H1 (cell line): ENCODE measurements at regions not wholly inside any gene's neighbourhood (a gene's known extent, or its start where the extent isn't known, plus 50 kb on each side); places are given as distances from the start of the nearest gene placed in this dataset.
"Not testable (repeated sequence)": the region's sequence is repeated elsewhere in the genome, so short reads cannot be mapped to it uniquely, and the experiment has no call there.

ENCODE experiments used
- BRCA1 ChIP-seq: IDR thresholded peaks from 2 replicates; pipeline ENCODE4 v1.6.1; 2012; ENCODE audit warnings: low read depth, low read length, improper control_type of control experiment
- CREB1 ChIP-seq: IDR thresholded peaks from 2 replicates; pipeline ENCODE4 v1.6.1; 2012; ENCODE audit warnings: inconsistent platforms
- GABPA ChIP-seq: IDR thresholded peaks from 2 replicates; pipeline ENCODE4 v1.6.1; 2011; ENCODE audit warnings: mild to moderate bottlenecking, low read length, moderate library complexity, borderline replicate concordance; ENCODE audit not compliant: insufficient read depth
- HDAC2 ChIP-seq, 2 experiments: fragments of 300-600 bp in 1 of 2; sonication (generic) in 1 of 2; IDR thresholded peaks; 2 replicates each; pipeline ENCODE4 v1.6.1; 2011 to 2012; ENCODE audit warnings: low read depth in 2 of 2, low read length in 2 of 2, mild to moderate bottlenecking in 2 of 2, moderate library complexity in 2 of 2, borderline replicate concordance in 1 of 2, inconsistent platforms in 1 of 2
- KDM4A ChIP-seq: IDR thresholded peaks from one replicate; pipeline ENCODE4 v1.7.1; 2012; ENCODE audit warnings: low read depth, mild to moderate bottlenecking, moderate library complexity, low read length, inconsistent platforms; ENCODE audit not compliant: severe bottlenecking
- POLR2A ChIP-seq, 2 experiments: IDR thresholded peaks; 1 replicate in 1 of 2; 2 replicates in 1 of 2; pipeline ENCODE4 v1.6.1; 2011; ENCODE audit warnings: low read depth in 2 of 2, low read length in 2 of 2, mild to moderate bottlenecking in 2 of 2; ENCODE audit errors: control extremely low read depth in 1 of 2
- POLR2AphosphoS5 ChIP-seq: IDR thresholded peaks from 2 replicates; pipeline ENCODE4 v1.6.1; 2011; ENCODE audit warnings: low read depth, low read length
- RFX5 ChIP-seq: IDR thresholded peaks from 2 replicates; pipeline ENCODE4 v1.6.1; 2011; ENCODE audit warnings: low read depth, low read length, improper control_type of control experiment, borderline replicate concordance
- SP1 ChIP-seq: IDR thresholded peaks from 2 replicates; pipeline ENCODE4 v1.6.1; 2011; ENCODE audit warnings: low read depth, low read length
- SRF ChIP-seq: IDR thresholded peaks from 2 replicates; pipeline ENCODE4 v1.6.1; 2011; ENCODE audit warnings: mild to moderate bottlenecking, low read depth, low read length, moderate library complexity
- TBP ChIP-seq: IDR thresholded peaks from 2 replicates; pipeline ENCODE4 v1.6.1; 2011; ENCODE audit warnings: low read depth, low read length, improper control_type of control experiment
- TF ChIP-seq, protein P1 (sequence below), 3 experiments: IDR thresholded peaks; 1 replicate in 2 of 3; 2 replicates in 1 of 3; pipeline versions ENCODE4 v1.5.1 to v1.6.1; 2011; ENCODE audit warnings: low read length in 3 of 3, mild to moderate bottlenecking in 3 of 3, inconsistent platforms in 2 of 3, low read depth in 1 of 3, moderate library complexity in 1 of 3; ENCODE audit not compliant: insufficient read depth in 1 of 3; ENCODE audit errors: control extremely low read depth in 1 of 3

DNA sequence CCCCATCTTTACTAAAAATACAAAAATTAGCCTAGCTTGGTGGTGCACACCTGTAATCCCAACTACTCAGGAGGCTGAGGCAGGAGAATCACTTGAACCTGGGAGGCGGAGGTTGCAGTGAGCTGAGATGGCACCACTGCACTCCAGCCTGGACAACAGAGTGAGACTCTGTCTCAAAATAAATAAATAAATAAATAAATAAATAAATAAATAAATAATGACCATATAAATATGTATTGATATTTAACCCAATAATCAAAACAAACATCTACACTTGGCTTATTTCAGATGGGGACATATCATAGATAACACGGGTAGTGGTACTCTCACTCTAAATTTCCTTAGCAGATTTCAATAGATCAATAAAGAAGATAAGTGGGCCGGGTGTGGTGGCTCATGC is 1923.7 kb upstream of the AGA start:
- not testable (repeated sequence) for TF ChIP-seq POLR2A (IDR thresholded peaks at IDR 0.05; ENCODE audit: control extremely low read depth in 1 of 2, low read depth in 2 of 2, low read length in 2 of 2); RFX5; TBP; KDM4A; HDAC2 (IDR thresholded peaks at IDR 0.05; ENCODE audit: borderline replicate concordance in 1 of 2, low read depth in 2 of 2, low read length in 2 of 2); GABPA; SRF; POLR2AphosphoS5; BRCA1; CREB1; SP1
- TF ChIP-seq, protein P1, sequence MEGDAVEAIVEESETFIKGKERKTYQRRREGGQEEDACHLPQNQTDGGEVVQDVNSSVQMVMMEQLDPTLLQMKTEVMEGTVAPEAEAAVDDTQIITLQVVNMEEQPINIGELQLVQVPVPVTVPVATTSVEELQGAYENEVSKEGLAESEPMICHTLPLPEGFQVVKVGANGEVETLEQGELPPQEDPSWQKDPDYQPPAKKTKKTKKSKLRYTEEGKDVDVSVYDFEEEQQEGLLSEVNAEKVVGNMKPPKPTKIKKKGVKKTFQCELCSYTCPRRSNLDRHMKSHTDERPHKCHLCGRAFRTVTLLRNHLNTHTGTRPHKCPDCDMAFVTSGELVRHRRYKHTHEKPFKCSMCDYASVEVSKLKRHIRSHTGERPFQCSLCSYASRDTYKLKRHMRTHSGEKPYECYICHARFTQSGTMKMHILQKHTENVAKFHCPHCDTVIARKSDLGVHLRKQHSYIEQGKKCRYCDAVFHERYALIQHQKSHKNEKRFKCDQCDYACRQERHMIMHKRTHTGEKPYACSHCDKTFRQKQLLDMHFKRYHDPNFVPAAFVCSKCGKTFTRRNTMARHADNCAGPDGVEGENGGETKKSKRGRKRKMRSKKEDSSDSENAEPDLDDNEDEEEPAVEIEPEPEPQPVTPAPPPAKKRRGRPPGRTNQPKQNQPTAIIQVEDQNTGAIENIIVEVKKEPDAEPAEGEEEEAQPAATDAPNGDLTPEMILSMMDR (IDR thresholded peaks at IDR 0.05; ENCODE audit: control extremely low read depth in 1 of 3, insufficient read depth in 1 of 3, low read depth in 1 of 3, low read length in 3 of 3), result not testable (repeated sequence)
